GM19463 (cell line): ENCODE measurements at regions not wholly inside any gene's neighbourhood (a gene's known extent, or its start where the extent isn't known, plus 50 kb on each side); places are given as distances from the start of the nearest gene placed in this dataset.

Experiments used
- ATAC-seq: cut with Tn5 transposase; IDR thresholded peaks from one replicate; pipeline ENCODE4 v1.9.1; 2021; ENCODE audit warnings: mild to moderate bottlenecking, moderate library complexity; ENCODE audit not compliant: unreplicated experiment

DNA sequence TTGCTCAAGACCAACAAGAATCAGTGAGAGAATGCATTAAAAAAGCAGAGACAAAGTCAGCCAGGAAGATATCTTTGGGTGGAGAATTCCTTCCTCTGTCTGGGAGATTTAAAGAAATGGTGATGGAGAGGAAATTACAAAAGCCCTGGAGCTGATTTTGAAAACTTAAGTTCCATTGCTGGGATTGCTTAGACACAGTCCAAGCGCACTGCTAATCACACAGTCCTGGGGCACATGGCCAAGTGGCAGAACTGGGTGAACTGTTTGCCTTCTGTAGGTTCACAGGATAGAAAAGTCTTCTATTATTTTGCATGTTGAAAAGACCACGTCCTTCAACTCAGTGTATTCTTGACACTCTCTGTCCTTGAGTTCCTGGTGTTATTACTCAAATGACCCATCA lies 284.9 kb upstream of the FBXL7 start:
- no peak for ATAC-seq

DNA sequence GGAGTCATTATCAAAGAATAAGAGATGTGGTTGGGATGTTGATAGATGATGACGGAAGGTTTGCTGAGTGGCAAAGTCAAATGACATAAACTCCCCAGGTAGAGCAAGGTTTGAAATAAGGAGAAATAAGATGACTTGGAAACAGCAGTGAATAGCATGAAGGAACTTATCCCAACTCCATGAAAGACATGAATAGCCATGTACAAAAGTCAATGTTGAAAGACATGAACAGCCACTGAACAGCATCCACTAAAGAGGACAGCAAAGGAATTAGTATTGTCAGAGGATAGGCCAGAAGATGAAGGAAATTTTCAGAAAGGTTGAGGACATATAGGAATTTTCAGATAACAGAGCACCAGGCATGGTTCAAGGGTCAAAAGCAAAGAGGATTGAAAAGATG lies 286.0 kb upstream of the FBXL7 start:
- no peak for ATAC-seq

DNA sequence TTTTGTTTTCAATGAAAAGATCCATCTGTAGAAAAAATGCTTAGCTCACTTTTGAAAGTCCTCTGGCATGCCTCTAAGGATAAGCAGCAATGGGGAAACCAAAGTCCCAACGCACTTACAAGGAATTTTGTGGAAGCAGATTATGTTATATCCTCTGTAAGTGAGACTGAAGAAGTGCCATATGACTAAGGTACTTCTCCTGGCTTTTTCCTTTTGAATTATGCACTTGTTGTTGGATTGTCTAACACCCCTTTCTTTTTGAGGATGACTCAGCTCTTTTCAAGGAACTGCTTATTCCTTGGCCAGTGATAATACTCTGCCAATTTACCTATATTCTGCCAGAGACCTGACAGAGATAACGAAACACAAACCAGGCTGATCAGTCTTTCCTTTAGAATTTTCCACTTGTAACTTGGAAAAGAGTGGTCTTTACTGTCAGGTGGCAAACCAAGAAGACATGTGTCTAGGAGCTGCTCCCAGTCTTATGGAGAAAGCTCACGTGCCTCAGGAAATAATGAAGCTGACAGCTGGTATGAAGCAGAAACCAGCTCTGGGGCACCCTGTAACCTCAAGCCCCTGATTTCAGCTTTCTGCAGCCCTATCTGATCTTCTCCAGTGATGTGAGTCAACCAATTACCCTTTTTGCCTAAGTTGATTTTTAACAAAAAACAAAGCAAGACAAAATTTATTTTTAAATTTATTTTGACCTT lies 290.8 kb upstream of the FBXL7 start:
- no peak for ATAC-seq

DNA sequence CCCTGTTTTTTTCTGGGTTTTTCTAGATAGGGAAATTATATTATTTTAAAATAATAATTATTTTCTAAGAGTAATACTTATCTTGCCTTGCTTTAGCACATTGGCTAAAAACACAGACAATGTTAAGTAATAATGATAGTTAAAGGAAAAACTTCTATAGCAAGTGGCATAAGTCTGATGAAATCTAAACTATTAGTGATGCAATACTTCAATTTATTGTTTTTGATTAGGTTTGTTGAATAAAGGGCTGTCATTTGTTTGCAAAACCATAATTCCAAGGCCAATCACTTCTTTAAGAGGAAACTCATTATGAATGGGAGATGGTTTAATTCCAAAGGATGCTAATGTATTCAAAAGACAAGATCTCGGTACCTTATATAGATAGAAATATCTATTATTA lies 293.8 kb upstream of the FBXL7 start:
- no peak for ATAC-seq

DNA sequence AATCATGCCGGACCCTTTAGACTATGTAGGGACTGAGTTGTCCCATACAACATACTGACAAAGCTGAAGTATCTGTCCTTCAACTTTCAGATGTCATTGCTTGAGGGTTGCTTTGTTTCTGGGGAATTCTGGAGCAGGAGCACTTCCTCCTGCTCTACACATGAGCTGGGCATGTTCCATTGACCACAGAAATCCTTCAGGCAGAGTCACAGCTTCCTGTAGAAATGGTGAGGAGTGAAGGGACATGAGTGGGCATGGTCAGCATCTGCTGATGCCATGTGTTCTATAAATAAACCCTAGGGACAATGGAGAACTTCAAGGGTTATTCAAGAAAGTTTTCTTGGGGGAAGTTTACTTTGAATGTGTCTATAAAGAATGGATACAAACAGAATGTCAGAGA lies 296.6 kb upstream of the FBXL7 start:
- ATAC-seq = no peak

DNA sequence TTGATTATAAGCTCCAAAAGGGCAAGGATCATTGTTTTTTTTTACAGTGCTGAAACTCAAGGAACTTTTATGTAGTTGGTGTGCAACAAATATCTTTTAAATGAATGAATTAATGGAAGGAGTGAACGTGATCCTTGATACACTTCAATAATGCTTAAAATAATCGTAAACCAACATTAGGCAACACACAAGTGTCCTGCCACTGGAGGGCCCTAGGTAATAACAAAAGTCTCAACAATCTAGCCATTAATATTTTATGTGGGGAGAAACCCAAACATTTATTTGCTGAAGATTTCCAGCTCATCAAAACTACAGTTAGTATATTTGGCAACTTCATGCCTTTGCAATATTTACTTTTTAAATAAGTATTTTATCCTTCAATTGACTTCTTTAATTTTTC lies 309.0 kb upstream of the FBXL7 start:
- no peak for ATAC-seq

DNA sequence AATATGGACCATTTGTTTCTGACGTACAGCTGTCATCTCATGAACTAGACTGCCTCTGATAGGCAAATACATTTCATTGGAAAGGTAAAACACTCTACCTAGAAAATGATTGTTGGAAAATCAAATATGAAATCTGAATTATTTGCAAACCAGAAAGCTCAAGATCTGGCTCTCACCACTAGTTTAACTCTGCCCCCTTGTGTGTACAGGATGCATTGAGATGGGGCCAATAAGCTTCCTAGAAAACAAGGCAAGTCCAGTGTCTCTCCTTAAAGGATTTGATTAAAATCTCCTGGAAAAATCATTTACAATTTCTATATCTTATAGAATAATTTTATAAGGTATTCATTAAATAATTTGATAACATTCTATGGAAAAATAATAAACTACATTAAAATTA lies 311.9 kb upstream of the ANKH start:
- no peak for ATAC-seq

DNA sequence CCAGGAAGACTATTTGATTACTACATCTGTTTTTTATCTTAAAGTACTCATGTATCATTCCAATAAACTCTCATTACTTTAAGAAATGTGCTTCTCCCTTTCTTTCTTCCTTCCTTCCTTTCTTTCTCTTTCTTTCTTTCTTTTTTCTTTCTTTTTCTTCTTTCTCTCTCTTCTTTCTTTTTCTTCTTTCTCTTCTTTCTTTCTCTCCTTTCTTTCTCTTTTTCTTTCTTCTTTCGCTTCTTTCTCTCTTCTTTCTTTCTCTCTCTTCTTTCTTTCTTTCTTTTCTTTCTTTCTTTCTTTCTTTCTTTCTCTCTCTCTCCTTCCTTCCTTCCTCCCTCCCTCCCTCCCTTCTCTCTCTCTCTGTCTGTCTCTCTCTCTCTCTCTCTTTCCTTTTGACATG lies 298.6 kb upstream of the ANKH start:
- ATAC-seq = no peak

DNA sequence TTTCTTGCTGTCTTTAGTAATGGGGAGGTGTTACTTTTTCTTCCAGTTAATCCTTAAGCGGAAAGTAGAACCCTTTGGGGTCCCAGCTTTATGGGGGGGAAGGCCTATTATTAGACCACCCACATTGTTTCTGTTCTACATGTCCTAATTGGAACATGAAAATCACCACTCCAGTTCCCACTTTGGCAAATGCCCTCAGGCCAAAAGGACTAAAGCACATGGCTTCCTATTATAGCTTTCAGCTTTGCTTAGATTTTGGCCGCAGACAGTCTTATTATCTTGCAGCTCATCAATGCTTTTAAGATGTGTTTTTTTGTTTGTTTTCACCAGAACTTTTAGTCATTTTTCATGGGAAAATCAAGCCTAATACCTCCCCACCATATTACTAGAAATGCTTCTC lies 296.8 kb upstream of the ANKH start:
- no peak for ATAC-seq

DNA sequence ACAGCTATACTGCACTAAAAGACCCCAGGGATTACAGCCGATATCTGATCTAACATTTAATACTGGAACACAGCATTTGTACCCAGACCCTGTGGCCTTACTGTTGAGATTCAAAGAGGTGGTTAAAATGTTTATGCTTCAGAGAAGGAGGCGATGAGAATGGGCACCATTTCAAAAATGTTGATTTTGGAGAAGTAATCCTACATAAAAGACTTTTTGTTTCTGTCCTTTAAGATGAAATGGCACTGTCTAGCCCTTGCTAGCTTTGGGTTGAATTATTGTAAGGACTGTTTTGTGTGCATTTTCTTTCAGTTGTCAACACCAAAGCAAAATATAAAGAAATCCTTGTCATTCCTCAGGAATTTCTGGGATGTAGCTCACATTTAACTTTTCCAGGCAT lies 288.5 kb upstream of the ANKH start:
- ATAC-seq = no peak

DNA sequence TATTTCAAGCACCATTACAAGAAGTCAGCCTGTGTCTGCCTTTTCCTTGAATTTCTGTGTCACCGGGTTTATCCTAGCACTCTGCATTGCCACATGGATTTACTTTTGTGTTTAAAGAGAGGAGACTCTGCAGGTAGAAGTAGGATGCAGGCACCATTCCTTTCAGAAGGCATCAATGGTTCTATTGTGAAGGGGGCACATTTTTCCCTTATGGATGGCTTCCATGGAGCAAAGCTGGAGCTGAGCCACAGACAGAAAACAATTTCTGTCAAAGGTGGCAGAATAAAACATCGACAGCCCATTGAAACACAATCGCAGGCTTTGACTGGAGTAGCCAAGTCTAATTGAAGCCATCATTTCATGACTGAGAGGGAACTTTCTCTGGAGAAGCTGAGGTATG lies 288.0 kb upstream of the ANKH start:
- ATAC-seq = no peak

DNA sequence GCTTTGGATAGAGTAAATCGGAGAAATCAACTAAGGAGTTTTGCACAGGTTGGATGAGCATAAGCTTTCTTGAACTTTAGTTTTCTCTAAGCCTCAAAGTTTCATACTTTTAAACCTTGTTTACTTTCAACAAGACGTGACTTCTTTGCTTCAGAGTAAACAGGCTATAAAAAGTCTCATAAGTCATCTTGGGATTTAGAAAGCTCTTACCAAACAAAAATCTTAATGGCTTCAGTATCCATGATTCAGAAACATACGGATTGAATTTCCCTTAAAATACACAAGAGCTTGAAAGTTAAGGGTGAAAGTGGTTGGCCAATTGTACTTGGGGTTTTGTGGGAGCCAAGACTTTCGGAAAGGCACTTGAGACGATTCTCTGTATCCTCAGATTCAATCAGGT lies 270.9 kb upstream of the ANKH start:
- no peak for ATAC-seq

DNA sequence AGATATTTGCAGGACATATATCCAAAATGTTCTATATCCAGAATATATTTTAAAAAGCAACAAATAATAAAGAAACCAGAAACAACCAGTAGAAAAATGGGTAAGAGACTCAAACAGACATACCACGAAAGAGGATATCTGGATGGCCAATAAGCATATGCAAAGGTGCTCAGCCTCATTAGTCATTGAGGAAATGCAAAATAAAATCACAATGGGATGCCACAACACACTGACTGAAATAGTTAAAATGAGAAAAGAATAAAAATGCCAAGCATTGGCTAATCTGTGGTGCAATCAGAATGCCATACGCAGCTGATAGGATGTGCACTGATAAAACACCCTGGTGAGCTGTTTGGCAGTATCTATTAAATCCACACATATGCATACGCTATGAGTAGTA lies 265.8 kb upstream of the ANKH start:
- no peak for ATAC-seq

DNA sequence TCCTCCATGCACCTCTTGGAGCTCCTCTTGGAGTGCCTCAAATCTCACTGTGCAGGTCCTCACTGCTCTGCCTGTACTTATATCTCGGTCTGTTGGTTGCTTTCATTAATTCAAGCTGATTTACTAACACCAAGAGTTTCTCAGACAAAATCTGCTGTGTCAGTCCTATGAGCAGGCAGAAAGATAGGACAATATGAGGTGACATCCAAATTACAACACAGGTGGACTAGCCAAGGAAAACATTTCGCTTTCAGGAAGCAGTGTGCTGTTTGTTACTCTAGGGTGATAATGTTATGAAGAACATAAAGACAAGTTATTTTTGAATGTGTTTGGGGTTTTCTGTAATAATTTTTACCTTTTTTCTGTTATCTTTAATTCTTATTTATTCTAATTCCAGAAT lies 264.1 kb upstream of the ANKH start:
- ATAC-seq = no peak

DNA sequence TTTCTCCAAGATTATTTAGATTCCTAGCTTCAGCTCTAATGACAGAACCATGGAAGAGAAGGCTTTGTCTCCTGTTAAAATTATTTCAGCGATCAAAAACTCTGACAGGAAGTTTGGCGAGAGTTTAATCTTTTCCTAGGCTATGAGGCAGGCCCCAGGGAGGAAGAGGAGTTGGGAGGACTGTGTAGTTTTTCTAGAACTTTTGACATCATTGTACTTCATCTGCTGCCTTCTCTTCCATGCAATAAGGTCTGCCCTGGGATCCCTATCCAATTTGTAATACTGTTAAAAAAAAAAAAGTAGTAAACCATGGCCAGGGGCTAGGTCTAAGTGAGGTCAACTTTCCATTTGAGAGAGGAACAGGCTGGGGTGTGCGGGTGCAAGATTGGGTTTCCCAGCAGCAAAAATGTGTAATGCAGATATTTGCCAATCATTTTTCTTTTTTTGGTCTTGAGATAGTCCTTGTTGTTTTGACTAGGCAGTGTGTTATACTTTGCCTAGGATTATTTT lies 261.9 kb upstream of the ANKH start:
- ATAC-seq = no peak

DNA sequence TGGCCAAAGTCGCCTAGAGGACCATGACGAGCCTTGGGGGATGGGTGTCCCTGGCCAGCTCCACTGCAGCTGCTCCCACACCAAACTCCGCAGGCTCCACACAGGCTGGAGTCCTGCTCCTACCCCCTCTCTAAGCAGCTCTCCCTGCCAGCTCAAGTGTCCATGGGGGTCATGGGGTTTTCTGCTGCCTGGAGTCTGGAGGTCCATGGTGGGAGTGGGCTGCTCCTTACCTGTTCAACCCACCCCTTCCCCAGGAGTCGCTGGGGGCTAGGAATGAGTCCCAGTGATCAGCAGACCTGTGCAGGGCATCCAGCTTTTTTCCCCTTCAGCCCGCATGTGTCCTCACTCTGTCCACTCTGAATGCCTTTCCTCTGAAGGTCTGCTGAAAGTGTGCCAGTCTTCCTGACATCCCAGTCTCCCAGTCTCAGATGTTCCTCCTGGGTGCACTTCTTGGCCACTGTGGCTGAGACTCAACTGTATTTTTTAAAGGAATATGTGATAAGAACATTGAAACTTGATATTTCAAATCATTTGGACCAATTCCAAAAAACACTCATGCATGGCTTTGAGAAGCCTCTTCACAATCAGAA lies 261.3 kb upstream of the ANKH start:
- no peak for ATAC-seq

DNA sequence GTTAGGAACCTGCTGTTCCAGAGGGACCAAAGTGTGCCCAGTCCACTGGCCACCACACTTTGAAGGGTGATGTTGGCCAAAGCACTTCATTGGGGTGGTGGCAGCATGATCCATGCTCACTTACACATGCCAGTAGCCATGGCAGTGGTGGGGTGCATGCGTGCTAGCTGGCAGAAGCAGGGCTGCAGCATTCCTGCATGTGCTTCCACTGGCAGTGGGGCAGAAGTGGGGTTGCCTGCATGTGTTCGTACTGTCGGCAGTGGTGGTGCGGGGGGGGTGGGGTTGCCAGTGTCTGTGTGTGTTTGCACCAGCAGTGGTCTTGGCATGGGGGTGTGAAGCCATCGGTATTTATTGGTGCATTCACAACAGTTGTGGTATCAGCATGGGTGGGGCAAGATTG lies 260.3 kb upstream of the ANKH start:
- ATAC-seq = no peak

DNA sequence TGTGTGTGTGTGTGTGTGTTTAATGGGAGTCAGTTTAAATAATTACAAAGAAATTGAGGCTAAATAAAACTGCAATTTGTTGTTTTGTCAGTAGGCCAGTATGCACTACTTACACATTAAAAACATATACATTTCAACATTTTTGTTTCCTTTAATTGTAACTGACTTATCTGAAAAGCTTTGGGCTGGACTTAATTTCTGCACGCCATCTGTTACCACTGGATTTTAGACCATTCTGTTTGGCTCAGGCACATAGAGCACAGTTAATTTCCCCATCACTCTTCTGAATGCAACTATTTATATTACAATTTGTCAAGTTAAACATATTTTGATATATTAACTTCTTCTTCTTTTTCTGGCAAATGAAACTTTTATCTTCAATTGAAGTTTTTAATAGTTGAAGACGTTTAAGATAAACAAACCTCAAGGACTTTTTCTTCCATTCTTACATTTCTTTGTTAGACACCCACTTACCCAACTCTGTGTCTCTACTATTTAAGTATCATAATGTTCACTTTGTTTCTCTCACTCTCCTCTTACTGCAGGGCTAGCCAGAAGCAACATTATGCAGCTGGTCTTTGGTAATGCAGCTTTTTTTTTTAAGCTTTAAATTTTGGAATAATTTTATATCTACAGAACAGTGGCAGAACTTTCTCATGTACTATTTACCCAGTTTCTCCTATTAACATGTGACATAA lies 253.4 kb upstream of the ANKH start:
- ATAC-seq = no peak

DNA sequence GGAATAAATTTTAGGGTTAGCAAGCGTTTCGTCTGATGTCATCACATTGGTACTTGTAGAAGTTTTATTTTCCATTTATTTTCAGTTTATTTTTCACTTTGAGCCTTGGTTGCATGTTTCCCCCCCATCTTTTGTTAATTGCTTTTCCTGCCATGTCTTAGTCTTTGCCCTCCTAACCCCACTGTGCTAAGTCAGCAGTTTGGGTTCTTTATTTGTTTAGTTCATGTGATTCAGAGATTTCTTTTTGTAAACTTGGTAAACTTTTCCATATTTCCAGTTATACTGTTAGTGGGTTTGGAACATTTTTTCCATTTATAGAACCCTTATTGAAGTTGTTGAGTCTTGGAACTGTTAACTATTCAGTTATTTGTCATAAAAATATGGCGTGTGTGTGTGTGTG lies 252.9 kb upstream of the ANKH start:
- ATAC-seq = no peak

DNA sequence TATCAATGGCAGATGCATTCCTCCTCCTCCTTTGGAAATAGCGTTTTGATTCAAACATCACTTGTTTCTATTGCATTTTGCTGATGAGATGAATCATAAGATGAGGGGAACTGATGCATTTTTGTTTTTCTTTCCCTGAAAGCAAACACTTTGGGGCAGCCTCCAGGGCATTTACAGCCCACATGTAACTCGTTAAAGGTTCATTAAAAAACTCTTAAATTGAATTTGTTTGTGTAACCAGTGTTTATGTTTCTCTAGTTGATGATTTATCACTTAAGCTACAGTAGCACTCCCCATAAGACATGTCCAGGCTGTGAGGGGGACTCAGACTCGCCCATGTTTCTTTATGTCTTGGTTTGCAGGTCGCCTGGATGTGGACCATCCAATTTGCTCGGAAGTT lies 246.1 kb upstream of the ANKH start:
- ATAC-seq = no peak

DNA sequence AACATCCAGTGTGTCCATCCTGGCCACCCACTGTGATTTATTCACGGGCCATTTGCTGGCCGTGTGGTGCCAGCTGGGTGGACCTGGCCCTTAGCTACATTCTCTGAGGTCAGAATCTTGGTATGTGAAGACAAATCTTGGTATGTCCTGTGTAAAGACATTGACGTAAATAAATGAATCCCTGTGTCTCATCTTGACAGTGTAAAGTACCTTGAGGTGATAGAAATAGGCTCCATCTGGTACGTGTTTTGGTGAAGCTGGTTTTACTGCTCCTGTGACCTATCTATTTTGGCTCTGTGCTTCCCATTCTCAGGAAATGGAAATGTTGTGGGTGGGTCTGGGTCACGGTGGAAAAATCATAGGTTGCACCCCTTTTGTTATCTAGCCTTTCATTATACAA lies 245.4 kb upstream of the ANKH start:
- ATAC-seq = no peak

DNA sequence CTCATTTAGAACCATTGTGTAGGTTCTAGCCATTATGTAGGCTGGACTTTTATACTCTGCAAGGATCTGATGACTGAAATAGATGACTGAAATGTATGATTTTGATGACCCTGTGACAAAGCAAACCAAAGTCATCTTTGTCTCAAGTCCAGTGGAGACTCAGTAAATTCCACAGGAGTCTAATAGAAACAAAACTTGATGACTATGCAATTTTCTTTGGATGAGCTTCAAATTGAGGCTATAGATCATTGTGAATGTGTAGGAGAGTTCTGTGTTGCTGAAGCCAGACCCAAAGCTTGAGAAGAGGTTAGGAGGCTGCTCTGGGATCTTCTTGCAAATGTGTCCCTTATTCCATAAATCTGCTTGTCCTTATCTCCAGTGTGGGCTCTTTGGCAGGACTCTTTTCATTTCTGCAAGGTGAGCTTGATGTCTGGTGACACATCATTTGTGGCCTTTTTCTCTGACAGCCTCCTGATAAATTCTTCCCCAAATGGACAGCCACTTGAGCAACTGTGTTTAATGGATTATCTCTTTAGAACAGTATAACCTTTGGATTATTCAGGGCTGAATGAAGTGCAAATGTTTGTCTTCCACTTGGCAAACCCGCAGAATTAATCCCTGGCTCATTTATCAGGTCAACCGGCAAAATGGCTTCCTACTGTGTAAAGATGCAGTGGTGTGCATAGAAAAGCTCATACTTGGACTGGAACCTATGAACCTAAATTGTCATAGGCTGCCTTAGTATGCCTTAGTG lies 235.1 kb upstream of the ANKH start:
- ATAC-seq = no peak
